ENCODE measurements at regions not wholly inside any gene's neighbourhood (a gene's known extent, or its start where the extent isn't known, plus 50 kb on each side); places are given as distances from the start of the nearest gene placed in this dataset.

- 90% methylated on average over 5 of the region's 7 CpGs for WGBS (ENCODE audit: insufficient coverage)
These were observed 107.5 kb downstream of the NOG start for GRCh38 chr17:56700919-56701420.

More at GRCh38 chr17:56700919-56701420, 107.5 kb downstream of the NOG start:
- Mint-ChIP-seq H3K4me1 (no peaks in the 10 kb centered on the region), H3K27me3 (peaks cover 14% of the 10 kb centered on the region), H3K9me3 (ENCODE audit: insufficient read depth) (no peaks in the 10 kb centered on the region), H3K27ac (no peak overlapping the region), H3K4me3 (no peak overlapping the region)
- ATAC-seq (ENCODE audit: low read depth) (no peak), DNase-seq (no peak)
- no peak for TF ChIP-seq CTCF (IDR thresholded peaks at IDR 0.05)
- TF ChIP-seq EZH2 (IDR thresholded peaks at IDR 0.05; ENCODE audit: borderline replicate concordance, insufficient read depth, low read depth, low read length, poor library complexity, severe bottlenecking): no peak
- no peaks in the 10 kb centered on the region for H3K36me3 ChIP-seq (replicated peaks in 1 of 2; ENCODE audit: control extremely low read depth in 1 of 2, control insufficient read depth in 1 of 2, extremely low read depth in 1 of 2, insufficient read depth in 2 of 2, low read length in 1 of 2)
- no peak overlapping the region for H3K4me3 ChIP-seq (ENCODE audit: control extremely low read depth in 1 of 5, extremely low read depth in 1 of 5, insufficient read depth in 1 of 5, low read depth in 2 of 5, low read length in 4 of 5)
- H3K4me1 ChIP-seq (ENCODE audit: control insufficient read depth in 2 of 2, insufficient read depth in 2 of 2, low read length in 2 of 2): no peaks in the 10 kb centered on the region
- no peaks in the 10 kb centered on the region for H3K9me3 ChIP-seq (ENCODE audit: control extremely low read depth in 1 of 3, control insufficient read depth in 2 of 3, insufficient read depth in 1 of 3, low read length in 2 of 3)
- intact Hi-C loops (cut with micrococcal nuclease): no loop called here
- H4K20me1 ChIP-seq (ENCODE audit: control insufficient read depth, insufficient read depth, low read length, poor library complexity, severe bottlenecking): no peaks in the 10 kb centered on the region
- H3K79me2 ChIP-seq (ENCODE audit: control insufficient read depth, insufficient read depth, low read length): no peaks in the 10 kb centered on the region
- H3K9ac ChIP-seq (ENCODE audit: low read length): no peak overlapping the region
- no peaks in the 10 kb centered on the region for H3K27me3 ChIP-seq (replicated peaks in 1 of 4; ENCODE audit: control extremely low read depth in 1 of 4, control insufficient read depth in 3 of 4, insufficient read depth in 4 of 4, low read length in 3 of 4)
- H2AFZ ChIP-seq (ENCODE audit: insufficient read depth, low read depth, low read length, poor library complexity, severe bottlenecking): no peak overlapping the region
- POLR2A ChIA-PET: no interaction called here
- CTCF ChIA-PET: interaction anchor here (0.7 kb wide), 1 partner anchor 17 kb away, joined by 4 read pairs; no protein-coding TSS in a partner anchor
- no peak overlapping the region for H3K27ac ChIP-seq (ENCODE audit: low read length in 2 of 2)
- no peak overlapping the region for H3K4me2 ChIP-seq (replicated peaks; ENCODE audit: low read depth, low read length, poor library complexity, severe bottlenecking)

Measured in B cell (primary cell).